Muscle layer of colon (tissue), 2 donors: ENCODE measurements at regions not wholly inside any gene's neighbourhood (a gene's known extent, or its start where the extent isn't known, plus 50 kb on each side); places are given as distances from the start of the nearest gene placed in this dataset.

Source experiments
- H3K27ac ChIP-seq: one replicate; pipeline ENCODE4 v1.7.0; 2013; ENCODE audit warnings: low read depth, mild to moderate bottlenecking, low read length, moderate library complexity
- H3K27me3 ChIP-seq, 2 donors: one replicate each; pipeline ENCODE4 v1.7.0; 2013; ENCODE audit warnings: low read length in 2 of 2, mild to moderate bottlenecking in 2 of 2; ENCODE audit not compliant: insufficient read depth in 2 of 2, control insufficient read depth in 1 of 2
- H3K36me3 ChIP-seq: one replicate; pipeline ENCODE4 v1.7.0; 2013; ENCODE audit warnings: mild to moderate bottlenecking, low read length; ENCODE audit not compliant: insufficient read depth
- H3K4me1 ChIP-seq: one replicate; pipeline ENCODE4 v1.7.0; 2013; ENCODE audit warnings: mild to moderate bottlenecking, low read length; ENCODE audit not compliant: insufficient read depth
- H3K4me3 ChIP-seq, 2 donors: one replicate each; pipeline ENCODE4 v1.7.0; 2013; ENCODE audit warnings: low read length in 2 of 2, low read depth in 1 of 2, mild to moderate bottlenecking in 1 of 2, moderate library complexity in 1 of 2
- H3K9ac ChIP-seq: one replicate; pipeline ENCODE4 v1.7.0; 2013; ENCODE audit warnings: low read length
- H3K9me3 ChIP-seq: one replicate; pipeline ENCODE4 v1.7.0; 2013; ENCODE audit warnings: mild to moderate bottlenecking, low read length
- donor health status: abdominal sarcoma.
- donor health status: Adenocarcinoma of cecum.

- H3K4me1 ChIP-seq = peaks cover 9% of the 10 kb centered on the region
- no peaks in the 10 kb centered on the region for H3K27me3 ChIP-seq
- H3K36me3 ChIP-seq = no peaks in the 10 kb centered on the region
- no peak overlapping the region for H3K27ac ChIP-seq
- H3K9ac ChIP-seq = no peak overlapping the region
- no peaks in the 10 kb centered on the region for H3K9me3 ChIP-seq
- H3K4me3 ChIP-seq = no peak overlapping the region
Measured at GRCh38 chr6:40906759-40907158, 132.3 kb downstream of the UNC5CL start.

GRCh38 chr6:40904583-40905194, 134.3 kb downstream of the UNC5CL start:
- H3K9me3 ChIP-seq = no peaks in the 10 kb centered on the region
- H3K4me3 ChIP-seq = no peak overlapping the region
- no peaks in the 10 kb centered on the region for H3K27me3 ChIP-seq
- H3K36me3 ChIP-seq = no peaks in the 10 kb centered on the region
- H3K27ac ChIP-seq = no peak overlapping the region
- H3K4me1 ChIP-seq = peaks cover 9% of the 10 kb centered on the region
- no peak overlapping the region for H3K9ac ChIP-seq

GRCh38 chr6:40903456-40903855, 135.6 kb downstream of the UNC5CL start:
- H3K36me3 ChIP-seq = no peaks in the 10 kb centered on the region
- H3K4me3 ChIP-seq = no peak overlapping the region
- H3K27ac ChIP-seq = no peak overlapping the region
- H3K4me1 ChIP-seq = peaks cover 9% of the 10 kb centered on the region
- no peaks in the 10 kb centered on the region for H3K27me3 ChIP-seq
- H3K9ac ChIP-seq = no peak overlapping the region
- H3K9me3 ChIP-seq = no peaks in the 10 kb centered on the region

- Histone ChIP-seq H3K4me1 (no peaks in the 10 kb centered on the region), H3K36me3 (no peaks in the 10 kb centered on the region), H3K4me3 (no peak overlapping the region), H3K9me3 (no peaks in the 10 kb centered on the region), H3K27ac (no peak overlapping the region), H3K27me3 (no peaks in the 10 kb centered on the region), H3K9ac (no peak overlapping the region)
Measured at GRCh38 chr6:40901322-40902055, 137.5 kb downstream of the UNC5CL start.

GRCh38 chr6:40900791-40901190, 138.2 kb downstream of the UNC5CL start:
- no peak overlapping the region for H3K27ac ChIP-seq
- no peaks in the 10 kb centered on the region for H3K36me3 ChIP-seq
- no peaks in the 10 kb centered on the region for H3K4me1 ChIP-seq
- H3K9ac ChIP-seq = no peak overlapping the region
- no peaks in the 10 kb centered on the region for H3K27me3 ChIP-seq
- no peak overlapping the region for H3K4me3 ChIP-seq
- no peaks in the 10 kb centered on the region for H3K9me3 ChIP-seq

- Histone ChIP-seq H3K9me3 (no peaks in the 10 kb centered on the region), H3K36me3 (no peaks in the 10 kb centered on the region), H3K4me3 (no peak overlapping the region), H3K4me1 (no peaks in the 10 kb centered on the region), H3K27ac (no peak overlapping the region), H3K27me3 (no peaks in the 10 kb centered on the region), H3K9ac (no peak overlapping the region)
Measured at GRCh38 chr6:40899684-40900155, 139.3 kb downstream of the UNC5CL start.

GRCh38 chr6:40898073-40898472, 140.9 kb downstream of the UNC5CL start:
- Histone ChIP-seq H3K36me3 (no peaks in the 10 kb centered on the region), H3K27ac (no peak overlapping the region), H3K4me1 (no peaks in the 10 kb centered on the region), H3K4me3 (no peak overlapping the region), H3K9ac (no peak overlapping the region), H3K9me3 (no peaks in the 10 kb centered on the region), H3K27me3 (no peaks in the 10 kb centered on the region)

- no peaks in the 10 kb centered on the region for H3K4me1 ChIP-seq
- no peak overlapping the region for H3K9ac ChIP-seq
- H3K27me3 ChIP-seq = no peaks in the 10 kb centered on the region
- no peaks in the 10 kb centered on the region for H3K9me3 ChIP-seq
- no peaks in the 10 kb centered on the region for H3K36me3 ChIP-seq
- H3K27ac ChIP-seq = no peak overlapping the region
- no peak overlapping the region for H3K4me3 ChIP-seq
Measured at GRCh38 chr6:40897390-40898003, 141.5 kb downstream of the UNC5CL start.

GRCh38 chr6:40896696-40897095, 142.3 kb downstream of the UNC5CL start:
- H3K4me3 ChIP-seq = no peak overlapping the region
- no peaks in the 10 kb centered on the region for H3K4me1 ChIP-seq
- no peak overlapping the region for H3K9ac ChIP-seq
- no peaks in the 10 kb centered on the region for H3K9me3 ChIP-seq
- no peaks in the 10 kb centered on the region for H3K27me3 ChIP-seq
- H3K36me3 ChIP-seq = no peaks in the 10 kb centered on the region
- H3K27ac ChIP-seq = no peak overlapping the region

GRCh38 chr6:40894962-40895799, 143.8 kb downstream of the UNC5CL start:
- Histone ChIP-seq H3K36me3 (no peaks in the 10 kb centered on the region), H3K4me1 (no peaks in the 10 kb centered on the region), H3K27me3 (no peaks in the 10 kb centered on the region), H3K4me3 (no peak overlapping the region), H3K9ac (no peak overlapping the region), H3K27ac (no peak overlapping the region), H3K9me3 (no peaks in the 10 kb centered on the region)

- Histone ChIP-seq H3K36me3 (no peaks in the 10 kb centered on the region), H3K9me3 (no peaks in the 10 kb centered on the region), H3K9ac (no peak overlapping the region), H3K27me3 (no peaks in the 10 kb centered on the region), H3K4me3 (no peak overlapping the region), H3K4me1 (no peaks in the 10 kb centered on the region), H3K27ac (no peak overlapping the region)
Measured at GRCh38 chr6:40893021-40893420, 146.0 kb downstream of the UNC5CL start.
